Muscle of arm (tissue), 1 donor: ENCODE measurements at regions not wholly inside any gene's neighbourhood (a gene's known extent, or its start where the extent isn't known, plus 50 kb on each side); places are given as distances from the start of the nearest gene placed in this dataset.

ENCODE experiments used
- DNase-seq: peaks from one replicate; pipeline ENCODE4 v3.0.0-alpha.2; 2013

GRCh38 chr12:11568155-11568761 is 81.2 kb upstream of the ETV6 start:
- DNase-seq: no peak

- DNase-seq: no peak
These were observed 80.6 kb upstream of the ETV6 start for GRCh38 chr12:11568762-11569478.

GRCh38 chr12:11569716-11570115 is 79.8 kb upstream of the ETV6 start:
- no peak for DNase-seq

GRCh38 chr12:11573880-11574279 is 75.6 kb upstream of the ETV6 start:
- no peak for DNase-seq

GRCh38 chr12:11576104-11576503 is 73.4 kb upstream of the ETV6 start:
- DNase-seq: no peak

- DNase-seq: no peak
These were observed 71.7 kb upstream of the ETV6 start for GRCh38 chr12:11577658-11578260.

- DNase-seq: no peak
These were observed 70.9 kb upstream of the ETV6 start for GRCh38 chr12:11578461-11578993.

GRCh38 chr12:11580125-11580751 is 69.2 kb upstream of the ETV6 start:
- no peak for DNase-seq

- peak; percentile 79 for DNase-seq
These were observed 68.2 kb upstream of the ETV6 start for GRCh38 chr12:11581179-11581755.

GRCh38 chr12:11584221-11584855 is 65.1 kb upstream of the ETV6 start:
- no peak for DNase-seq

GRCh38 chr12:11592484-11592883 is 57.0 kb upstream of the ETV6 start:
- DNase-seq: no peak

- DNase-seq: no peak
These were observed 56.5 kb upstream of the ETV6 start for GRCh38 chr12:11593013-11593412.

GRCh38 chr12:11595080-11595479 is 54.4 kb upstream of the ETV6 start:
- no peak for DNase-seq

GRCh38 chr12:11596141-11596540 is 53.3 kb upstream of the ETV6 start:
- DNase-seq: no peak

- DNase-seq: no peak
These were observed 50.6 kb upstream of the ETV6 start for GRCh38 chr12:11598900-11599299.
